EL (cell line): ENCODE measurements at regions not wholly inside any gene's neighbourhood (a gene's known extent, or its start where the extent isn't known, plus 50 kb on each side); places are given as distances from the start of the nearest gene placed in this dataset.
"Not testable (repeated sequence)": the region's sequence is repeated elsewhere in the genome, so short reads cannot be mapped to it uniquely, and the experiment has no call there.

Experiments
- DNase-seq: peaks from one replicate; pipeline ENCODE4 v3.0.0-alpha.2; 2016

GRCh38 chr1:191693797-191694196 is 464.5 kb upstream of the RGS18 start:
- no peak for DNase-seq

DNA sequence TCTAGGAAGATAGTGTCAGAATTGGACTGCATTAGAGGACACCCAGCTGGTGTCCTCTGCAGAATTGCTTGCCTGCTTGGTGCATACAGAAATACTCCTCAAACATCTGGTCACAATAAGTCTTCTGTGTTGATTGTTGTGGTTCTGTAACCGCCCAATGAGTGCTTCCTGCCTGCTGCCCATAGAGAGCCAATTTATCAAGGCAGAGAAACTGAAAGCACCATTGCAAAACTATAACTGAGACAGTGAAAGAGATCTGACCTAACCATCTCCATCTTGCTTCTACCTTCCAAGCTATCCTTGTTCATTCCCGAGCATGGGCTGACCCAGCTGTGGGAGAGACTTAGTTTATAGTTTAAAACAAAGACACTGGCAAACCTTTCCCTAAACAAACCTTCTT is 462.4 kb upstream of the RGS18 start:
- DNase-seq: peak; percentile 2

DNA sequence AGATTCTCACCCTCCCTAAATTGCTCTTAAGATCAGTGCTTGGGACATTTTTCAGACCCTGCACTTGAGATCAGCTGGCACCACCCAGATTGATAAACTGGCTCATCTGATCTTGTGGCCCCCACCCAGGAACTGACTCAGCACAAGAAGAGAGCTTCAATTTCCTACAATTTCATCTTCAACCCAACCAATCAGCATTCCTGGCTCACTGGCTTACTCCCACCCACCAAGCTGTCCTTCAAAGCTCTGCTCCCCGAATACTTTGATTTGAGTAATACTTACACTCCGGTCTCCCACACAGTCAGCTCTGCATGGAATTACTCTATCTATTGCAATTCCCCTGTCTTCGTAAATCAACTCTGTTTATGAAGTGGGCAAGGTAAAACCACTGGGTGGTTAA is 461.9 kb upstream of the RGS18 start:
- DNase-seq: no peak

DNA sequence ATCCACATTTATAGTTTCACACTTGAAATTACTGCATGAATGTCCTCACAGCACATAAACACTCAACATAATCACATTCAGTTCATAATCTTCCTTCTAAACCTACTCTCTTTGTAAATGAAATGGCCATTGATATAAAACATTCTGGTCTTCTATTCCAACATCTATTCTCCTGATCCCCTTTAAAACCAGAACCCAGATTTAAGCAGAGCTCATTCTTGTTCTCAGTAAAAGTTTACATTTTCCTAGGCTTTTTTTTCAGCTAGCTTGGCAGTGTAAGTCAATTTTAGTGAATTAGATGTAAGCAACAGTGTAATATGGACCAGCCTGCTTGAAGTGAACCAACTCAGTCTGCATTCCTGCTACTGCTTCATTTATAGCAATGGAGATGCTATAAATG is 460.7 kb upstream of the RGS18 start:
- no peak for DNase-seq

- no peak for DNase-seq
Measured at GRCh38 chr1:191698246-191698645, 460.0 kb upstream of the RGS18 start.

DNA sequence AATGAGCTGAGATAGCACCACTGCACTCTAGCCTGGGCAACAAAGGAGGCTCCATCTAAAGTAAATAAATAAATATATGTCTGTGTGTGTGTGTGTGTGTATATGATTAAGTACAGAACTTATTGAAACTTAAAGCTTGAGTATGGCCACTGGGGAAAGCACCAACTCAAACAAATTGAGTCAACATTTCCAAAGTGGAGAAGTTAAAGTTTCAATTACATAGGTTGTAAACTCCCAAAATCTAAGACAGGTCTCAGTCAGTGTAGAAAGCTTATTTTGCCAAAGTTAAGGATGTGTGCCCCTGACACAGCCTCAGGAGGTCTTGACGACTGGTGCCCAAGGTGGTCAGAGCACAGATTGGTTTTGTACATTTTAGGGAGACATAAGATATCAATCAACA is 458.9 kb upstream of the RGS18 start:
- DNase-seq: no peak

DNA sequence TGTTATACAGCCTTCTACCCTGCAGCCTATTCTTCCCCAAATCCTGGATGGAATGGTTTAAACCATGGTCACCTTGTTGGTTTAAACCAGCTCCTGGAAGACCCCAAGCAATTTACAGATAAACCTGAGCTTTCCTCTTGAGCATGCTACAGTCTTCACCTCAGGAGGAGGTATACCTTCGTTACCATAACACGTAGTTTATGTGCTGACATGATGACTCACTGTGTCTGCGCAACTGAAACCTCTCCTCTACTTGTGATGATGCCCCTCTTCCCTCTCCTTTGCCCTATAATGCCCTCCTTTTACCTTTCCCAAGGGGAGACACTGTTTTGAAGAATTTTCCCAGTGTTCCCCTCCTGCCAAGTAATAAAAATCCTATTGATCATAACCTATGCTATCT is 457.3 kb upstream of the RGS18 start:
- no peak for DNase-seq

- no peak for DNase-seq
Measured at GRCh38 chr1:191702124-191702523, 456.1 kb upstream of the RGS18 start.

- peak; percentile 43 for DNase-seq
Measured at GRCh38 chr1:191707288-191707687, 451.0 kb upstream of the RGS18 start.

DNA sequence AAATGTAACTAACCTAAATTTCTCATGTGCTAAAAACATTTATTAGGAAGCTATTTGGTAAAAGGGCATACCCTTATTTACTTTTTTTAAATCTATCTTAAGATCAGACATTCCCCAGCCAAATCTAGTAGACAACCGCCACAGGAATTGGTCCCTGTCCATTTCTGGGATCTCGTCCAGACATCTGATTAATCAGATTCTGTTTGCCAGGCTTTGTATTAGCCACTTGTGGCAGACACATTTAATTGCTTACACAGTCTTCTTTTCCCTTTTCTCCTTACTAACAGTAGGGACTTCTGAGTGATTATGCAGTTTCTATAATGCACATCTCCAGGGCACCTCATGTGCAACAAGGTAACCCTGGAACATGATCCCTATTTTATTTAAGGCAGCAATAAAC is 449.0 kb upstream of the RGS18 start:
- DNase-seq: peak; percentile 39

DNA sequence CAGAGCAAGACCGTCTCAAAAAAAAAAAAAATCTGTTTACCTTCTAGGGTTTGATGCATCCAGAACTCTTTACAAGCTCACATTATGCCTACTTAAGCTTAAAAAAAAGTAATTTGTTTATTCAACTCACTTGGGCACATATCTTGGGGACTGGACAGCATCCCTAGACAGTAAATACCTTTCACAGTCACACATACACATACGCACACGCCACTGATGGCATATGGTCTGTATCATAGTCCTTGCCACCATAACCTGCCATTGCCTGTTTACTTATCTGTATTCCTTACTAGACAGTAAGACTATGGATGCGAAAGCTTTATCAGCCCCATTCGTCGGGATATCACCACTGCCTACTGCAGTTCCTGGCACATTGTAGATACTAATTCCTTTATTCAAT is 446.3 kb upstream of the RGS18 start:
- DNase-seq: no peak

DNA sequence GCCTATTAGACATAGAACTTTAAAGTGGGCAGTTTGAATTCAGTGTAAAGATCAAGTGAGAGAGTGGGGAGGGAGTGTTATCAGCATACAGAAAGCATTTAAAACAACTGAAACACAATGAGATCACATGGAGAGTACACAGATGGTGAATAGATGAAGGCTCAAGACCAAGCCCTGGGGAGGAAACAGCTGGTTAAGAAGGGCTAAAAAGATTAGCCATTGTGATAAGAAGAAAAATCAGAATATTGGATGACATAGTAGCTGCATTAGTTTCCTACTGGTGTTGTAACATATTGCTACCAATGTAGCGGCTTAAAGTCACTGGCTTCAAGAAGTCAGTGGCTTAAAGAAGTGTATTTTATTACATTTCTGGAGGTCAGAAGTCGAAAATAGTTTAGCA is 443.4 kb upstream of the RGS18 start:
- DNase-seq: no peak

- no peak for DNase-seq
Measured at GRCh38 chr1:191729742-191730141, 428.5 kb upstream of the RGS18 start.

DNA sequence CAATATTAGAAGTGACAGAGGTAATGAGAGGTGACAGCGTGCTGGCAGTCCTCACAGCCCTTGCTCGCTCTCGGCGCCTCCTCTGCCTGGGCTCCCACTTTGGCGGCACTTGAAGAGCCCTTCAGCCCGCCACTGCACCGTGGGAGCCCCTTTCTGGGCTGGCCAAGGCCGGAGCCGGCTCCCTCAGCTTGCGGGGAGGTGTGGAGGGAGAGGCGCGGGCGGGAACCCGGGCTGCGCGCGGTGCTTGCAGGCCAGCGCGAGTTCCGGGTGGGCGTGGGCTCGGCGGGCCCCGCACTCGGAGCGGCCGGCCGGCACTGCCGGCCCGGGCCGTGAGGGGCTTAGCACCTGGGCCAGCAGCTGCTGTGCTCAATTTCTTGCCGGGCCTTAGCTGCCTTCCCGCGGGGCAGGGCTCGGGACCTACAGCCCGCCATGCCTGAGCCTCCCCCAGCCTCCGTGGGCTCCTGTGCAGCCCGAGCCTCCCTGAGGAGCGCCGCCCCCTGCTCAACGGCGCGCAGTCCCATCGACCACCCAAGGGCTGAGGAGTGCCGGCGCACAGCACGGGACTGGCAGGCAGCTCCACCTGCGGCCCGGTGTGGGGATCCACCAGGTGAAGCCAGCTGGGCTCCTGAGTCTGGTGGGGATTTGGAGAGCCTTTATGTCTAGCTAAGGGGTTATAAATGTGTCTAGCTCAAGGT is 426.5 kb upstream of the RGS18 start:
- DNase-seq: not testable (repeated sequence)

GRCh38 chr1:191734321-191734720 is 423.9 kb upstream of the RGS18 start:
- DNase-seq: no peak

GRCh38 chr1:191739544-191739943 is 418.7 kb upstream of the RGS18 start:
- no peak for DNase-seq

GRCh38 chr1:191752342-191752741 is 405.9 kb upstream of the RGS18 start:
- no peak for DNase-seq

DNA sequence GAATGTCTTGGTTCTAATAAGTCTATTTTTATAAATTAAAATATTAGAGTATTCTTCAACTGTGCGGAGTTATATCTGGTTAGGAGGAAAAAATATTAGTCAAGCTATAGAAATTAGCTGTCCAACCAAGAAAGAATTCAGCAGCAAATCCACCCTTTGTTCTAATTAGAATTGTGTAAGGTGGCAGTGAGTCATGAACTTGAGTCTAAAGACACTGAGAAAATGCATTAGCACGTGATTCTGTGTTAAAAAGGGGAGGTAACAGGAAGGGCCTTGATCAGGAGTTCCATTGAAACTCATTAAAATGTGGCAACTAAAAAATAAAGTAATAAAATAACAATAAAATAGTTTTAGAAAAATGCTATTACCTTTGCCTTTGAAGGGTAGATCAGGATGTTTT is 398.2 kb upstream of the RGS18 start:
- no peak for DNase-seq

DNA sequence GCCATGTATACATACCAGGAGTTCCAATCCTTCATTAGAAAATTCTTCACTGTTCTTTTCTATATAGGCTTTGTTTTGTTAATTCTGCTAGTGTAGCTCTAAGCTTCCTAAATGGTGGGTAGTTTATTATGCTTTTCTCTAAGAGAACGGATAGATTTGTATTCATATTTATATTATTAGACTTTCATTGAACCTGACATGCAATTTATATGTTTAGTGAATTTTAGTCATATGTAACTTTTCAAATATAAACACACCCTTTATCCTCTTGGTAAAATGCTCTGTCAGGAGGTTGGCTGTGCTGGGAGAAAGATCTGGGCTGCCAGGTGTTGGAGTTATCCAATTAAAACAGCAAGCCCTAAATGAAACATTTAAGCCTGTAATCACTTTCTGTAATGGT is 369.7 kb upstream of the RGS18 start:
- DNase-seq: no peak

DNA sequence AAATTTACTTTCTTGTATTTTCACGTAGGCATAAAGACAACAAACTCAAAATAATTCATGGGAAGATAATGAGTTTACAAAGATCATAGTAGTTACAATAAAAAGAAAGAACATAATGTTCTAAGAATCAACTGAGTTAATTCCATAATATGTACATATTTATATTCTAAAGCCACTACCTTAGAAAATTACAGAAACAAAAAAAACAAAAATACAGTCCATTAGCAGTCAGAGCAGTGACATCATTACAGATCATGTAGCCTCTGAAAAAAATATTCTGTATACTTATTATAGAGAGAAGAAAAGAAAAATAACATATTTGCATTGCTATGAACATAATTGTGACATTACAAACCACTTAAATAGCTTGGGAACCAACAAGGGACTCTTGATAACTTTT is 360.1 kb upstream of the RGS18 start:
- DNase-seq: no peak

DNA sequence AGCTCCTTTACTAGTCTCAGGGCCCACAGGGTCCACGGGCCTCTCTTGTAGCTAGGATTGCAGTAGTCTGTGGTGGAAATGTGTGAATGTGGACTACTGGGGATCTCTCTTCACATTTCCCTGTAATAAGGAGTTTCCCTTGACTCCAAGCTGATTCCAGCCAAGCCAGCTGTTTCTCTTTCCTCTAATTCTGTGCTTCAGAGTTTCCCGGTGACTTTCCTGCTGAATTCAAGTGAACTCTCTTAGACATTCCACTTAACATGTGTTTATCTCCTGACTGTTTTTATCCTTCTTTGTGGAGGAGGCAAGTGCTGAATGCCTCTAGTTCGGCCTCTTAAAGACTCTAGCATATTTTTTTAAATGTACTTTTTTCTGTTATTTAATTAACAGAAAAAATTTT is 354.0 kb upstream of the RGS18 start:
- DNase-seq: no peak

DNA sequence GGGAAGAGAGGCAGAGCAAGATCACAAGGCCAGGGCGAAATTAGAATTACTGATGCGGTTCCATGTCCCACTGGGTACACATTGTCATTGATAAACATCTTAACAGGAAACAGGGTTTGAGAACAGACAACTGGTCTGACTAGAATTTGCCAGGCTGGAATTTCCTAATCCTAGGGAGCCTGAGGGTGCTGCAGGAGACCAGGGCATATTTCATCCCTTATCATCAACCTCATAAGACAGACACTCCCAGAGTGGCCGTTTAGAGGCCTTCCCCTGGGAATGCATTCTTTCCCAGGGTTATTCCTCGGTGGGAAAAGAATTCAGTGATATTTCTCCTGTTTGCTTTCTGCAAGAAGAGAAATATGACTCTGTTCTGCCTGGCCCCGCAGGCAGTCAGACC is 344.7 kb upstream of the RGS18 start:
- not testable (repeated sequence) for DNase-seq

DNA sequence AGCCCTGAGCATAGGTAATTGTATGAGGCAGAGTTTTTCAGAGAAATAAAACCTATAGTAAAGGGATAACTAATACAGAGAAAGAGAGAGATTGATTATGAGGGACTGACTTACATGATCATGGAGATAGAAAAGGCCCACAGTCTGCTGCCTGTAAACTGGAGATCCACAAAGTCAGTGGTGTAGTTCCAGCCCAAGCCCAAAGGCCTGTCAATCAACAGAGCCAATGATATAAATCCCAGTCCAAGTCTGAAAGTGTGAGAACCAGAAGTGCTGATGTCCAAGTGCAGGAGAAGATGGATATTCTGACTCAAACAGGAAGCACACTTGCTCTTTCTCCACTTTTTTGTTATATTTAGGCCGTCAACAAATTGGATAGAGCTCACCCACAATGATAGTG is 340.1 kb upstream of the RGS18 start:
- no peak for DNase-seq

DNA sequence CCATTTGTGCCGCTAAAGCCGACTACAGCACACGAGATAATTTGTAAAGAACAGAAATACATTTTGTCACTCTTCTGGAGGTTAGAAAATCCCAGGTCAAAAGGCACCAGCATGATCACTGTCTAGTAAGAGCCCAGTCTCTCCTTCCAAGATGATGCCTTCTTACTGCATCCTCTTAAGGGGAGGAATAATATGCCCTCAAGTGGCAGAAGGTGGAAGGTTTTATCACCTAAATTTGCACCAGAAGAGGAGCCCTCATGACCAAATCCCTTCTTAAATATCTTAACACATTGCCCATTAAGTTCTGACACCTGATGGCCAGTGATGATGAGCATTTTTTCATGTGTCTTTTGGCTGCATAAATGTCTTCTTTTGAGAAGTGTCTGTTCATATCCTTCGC is 326.7 kb upstream of the RGS18 start:
- peak; percentile 4 for DNase-seq

- peak; percentile 18 for DNase-seq
Measured at GRCh38 chr1:191839891-191840290, 318.4 kb upstream of the RGS18 start.
